ENCODE measurements at regions not wholly inside any gene's neighbourhood (a gene's known extent, or its start where the extent isn't known, plus 50 kb on each side); places are given as distances from the start of the nearest gene placed in this dataset.

DNA sequence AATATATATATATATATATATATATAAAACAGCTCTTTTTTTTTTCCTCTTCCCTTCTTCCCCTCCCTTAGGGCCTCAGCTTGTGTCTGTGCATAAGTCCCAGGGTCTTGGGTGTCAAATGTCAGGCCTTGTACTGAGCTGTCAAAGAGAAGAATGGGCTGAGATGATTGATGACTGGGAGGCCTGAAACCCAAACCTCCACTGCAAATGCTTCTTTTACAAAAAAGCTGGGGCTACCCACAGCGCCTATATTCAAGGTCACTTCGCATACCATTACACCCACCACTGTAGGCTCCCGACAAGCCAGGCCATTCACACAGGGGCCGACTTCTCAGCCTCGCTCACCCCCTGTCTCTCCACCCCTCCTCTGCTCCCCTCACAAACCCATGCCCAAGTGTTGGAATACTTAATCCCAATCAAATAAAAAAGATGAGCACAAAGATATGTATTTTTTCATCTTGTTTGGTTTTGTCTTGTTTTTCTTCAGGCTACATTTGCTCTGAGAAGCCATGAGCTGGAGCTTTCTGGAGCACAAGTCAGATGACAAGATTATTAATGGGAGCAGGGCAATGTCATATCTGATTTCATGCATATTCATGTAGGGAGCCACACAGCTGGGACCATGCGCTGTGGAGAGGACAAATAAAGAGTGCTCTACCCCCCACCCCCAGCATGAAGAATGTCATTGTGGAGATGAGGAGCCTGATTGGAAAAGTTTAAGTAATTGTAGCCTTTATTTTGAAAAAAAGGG is 614.4 kb upstream of the NR2F2 start:
- peaks cover 4% of the 10 kb centered on the region for H3K27me3 Mint-ChIP-seq (ENCODE audit: insufficient read depth, low read depth, poor library complexity)
- H3K4me1 ChIP-seq (ENCODE audit: insufficient read depth): peaks cover 8% of the 10 kb centered on the region; the same call in 1 of the 2 replicates
- H4K20me1 ChIP-seq (replicated peaks; ENCODE audit: insufficient read depth): no peaks in the 10 kb centered on the region
- no peaks in the 10 kb centered on the region for H3K9me3 Mint-ChIP-seq
- no peaks in the 10 kb centered on the region for H3K36me3 Mint-ChIP-seq (ENCODE audit: low read depth)
- TF ChIP-seq, protein P1, sequence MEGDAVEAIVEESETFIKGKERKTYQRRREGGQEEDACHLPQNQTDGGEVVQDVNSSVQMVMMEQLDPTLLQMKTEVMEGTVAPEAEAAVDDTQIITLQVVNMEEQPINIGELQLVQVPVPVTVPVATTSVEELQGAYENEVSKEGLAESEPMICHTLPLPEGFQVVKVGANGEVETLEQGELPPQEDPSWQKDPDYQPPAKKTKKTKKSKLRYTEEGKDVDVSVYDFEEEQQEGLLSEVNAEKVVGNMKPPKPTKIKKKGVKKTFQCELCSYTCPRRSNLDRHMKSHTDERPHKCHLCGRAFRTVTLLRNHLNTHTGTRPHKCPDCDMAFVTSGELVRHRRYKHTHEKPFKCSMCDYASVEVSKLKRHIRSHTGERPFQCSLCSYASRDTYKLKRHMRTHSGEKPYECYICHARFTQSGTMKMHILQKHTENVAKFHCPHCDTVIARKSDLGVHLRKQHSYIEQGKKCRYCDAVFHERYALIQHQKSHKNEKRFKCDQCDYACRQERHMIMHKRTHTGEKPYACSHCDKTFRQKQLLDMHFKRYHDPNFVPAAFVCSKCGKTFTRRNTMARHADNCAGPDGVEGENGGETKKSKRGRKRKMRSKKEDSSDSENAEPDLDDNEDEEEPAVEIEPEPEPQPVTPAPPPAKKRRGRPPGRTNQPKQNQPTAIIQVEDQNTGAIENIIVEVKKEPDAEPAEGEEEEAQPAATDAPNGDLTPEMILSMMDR (conservative IDR thresholded peaks at IDR 0.05; ENCODE audit: low read depth in 2 of 2): no peak
- TF ChIP-seq CREB1 (CRISPR knock-in tag; IDR thresholded peaks at IDR 0.05; ENCODE audit: low read depth) (no peak), ZNF114 (CRISPR knock-in tag; IDR thresholded peaks at IDR 0.05) (no peak), NANOG (IDR thresholded peaks at IDR 0.05; ENCODE audit: borderline replicate concordance) (no peak), POLR2AphosphoS5 (IDR thresholded peaks at IDR 0.05; ENCODE audit: low read depth) (no peak), EZH2phosphoT487 (IDR thresholded peaks at IDR 0.05; ENCODE audit: unreplicated experiment) (no peak), ZNF331 (CRISPR knock-in tag; IDR thresholded peaks at IDR 0.05; ENCODE audit: low read depth) (no peak), JUNB (IDR thresholded peaks at IDR 0.05; ENCODE audit: unreplicated experiment) (no peak), STAT1 (IDR thresholded peaks at IDR 0.05; ENCODE audit: unreplicated experiment) (no peak), EZH2 (IDR thresholded peaks at IDR 0.05; ENCODE audit: low read depth, unreplicated experiment) (no peak)
- TF ChIP-seq, protein P2, sequence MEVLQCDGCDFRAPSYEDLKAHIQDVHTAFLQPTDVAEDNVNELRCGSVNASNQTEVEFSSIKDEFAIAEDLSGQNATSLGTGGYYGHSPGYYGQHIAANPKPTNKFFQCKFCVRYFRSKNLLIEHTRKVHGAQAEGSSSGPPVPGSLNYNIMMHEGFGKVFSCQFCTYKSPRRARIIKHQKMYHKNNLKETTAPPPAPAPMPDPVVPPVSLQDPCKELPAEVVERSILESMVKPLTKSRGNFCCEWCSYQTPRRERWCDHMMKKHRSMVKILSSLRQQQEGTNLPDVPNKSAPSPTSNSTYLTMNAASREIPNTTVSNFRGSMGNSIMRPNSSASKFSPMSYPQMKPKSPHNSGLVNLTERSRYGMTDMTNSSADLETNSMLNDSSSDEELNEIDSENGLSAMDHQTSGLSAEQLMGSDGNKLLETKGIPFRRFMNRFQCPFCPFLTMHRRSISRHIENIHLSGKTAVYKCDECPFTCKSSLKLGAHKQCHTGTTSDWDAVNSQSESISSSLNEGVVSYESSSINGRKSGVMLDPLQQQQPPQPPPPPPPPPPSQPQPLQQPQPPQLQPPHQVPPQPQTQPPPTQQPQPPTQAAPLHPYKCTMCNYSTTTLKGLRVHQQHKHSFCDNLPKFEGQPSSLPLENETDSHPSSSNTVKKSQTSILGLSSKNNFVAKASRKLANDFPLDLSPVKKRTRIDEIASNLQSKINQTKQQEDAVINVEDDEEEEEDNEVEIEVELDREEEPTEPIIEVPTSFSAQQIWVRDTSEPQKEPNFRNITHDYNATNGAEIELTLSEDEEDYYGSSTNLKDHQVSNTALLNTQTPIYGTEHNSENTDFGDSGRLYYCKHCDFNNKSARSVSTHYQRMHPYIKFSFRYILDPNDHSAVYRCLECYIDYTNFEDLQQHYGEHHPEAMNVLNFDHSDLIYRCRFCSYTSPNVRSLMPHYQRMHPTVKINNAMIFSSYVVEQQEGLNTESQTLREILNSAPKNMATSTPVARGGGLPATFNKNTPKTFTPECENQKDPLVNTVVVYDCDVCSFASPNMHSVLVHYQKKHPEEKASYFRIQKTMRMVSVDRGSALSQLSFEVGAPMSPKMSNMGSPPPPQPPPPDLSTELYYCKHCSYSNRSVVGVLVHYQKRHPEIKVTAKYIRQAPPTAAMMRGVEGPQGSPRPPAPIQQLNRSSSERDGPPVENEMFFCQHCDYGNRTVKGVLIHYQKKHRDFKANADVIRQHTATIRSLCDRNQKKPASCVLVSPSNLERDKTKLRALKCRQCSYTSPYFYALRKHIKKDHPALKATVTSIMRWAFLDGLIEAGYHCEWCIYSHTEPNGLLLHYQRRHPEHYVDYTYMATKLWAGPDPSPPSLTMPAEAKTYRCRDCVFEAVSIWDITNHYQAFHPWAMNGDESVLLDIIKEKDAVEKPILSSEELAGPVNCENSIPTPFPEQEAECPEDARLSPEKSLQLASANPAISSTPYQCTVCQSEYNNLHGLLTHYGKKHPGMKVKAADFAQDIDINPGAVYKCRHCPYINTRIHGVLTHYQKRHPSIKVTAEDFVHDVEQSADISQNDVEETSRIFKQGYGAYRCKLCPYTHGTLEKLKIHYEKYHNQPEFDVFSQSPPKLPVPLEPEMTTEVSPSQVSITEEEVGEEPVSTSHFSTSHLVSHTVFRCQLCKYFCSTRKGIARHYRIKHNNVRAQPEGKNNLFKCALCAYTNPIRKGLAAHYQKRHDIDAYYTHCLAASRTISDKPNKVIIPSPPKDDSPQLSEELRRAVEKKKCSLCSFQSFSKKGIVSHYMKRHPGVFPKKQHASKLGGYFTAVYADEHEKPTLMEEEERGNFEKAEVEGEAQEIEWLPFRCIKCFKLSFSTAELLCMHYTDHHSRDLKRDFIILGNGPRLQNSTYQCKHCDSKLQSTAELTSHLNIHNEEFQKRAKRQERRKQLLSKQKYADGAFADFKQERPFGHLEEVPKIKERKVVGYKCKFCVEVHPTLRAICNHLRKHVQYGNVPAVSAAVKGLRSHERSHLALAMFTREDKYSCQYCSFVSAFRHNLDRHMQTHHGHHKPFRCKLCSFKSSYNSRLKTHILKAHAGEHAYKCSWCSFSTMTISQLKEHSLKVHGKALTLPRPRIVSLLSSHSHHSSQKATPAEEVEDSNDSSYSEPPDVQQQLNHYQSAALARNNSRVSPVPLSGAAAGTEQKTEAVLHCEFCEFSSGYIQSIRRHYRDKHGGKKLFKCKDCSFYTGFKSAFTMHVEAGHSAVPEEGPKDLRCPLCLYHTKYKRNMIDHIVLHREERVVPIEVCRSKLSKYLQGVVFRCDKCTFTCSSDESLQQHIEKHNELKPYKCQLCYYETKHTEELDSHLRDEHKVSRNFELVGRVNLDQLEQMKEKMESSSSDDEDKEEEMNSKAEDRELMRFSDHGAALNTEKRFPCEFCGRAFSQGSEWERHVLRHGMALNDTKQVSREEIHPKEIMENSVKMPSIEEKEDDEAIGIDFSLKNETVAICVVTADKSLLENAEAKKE (CRISPR knock-in tag; IDR thresholded peaks at IDR 0.05): no peak
- TF ChIP-seq, protein P3, sequence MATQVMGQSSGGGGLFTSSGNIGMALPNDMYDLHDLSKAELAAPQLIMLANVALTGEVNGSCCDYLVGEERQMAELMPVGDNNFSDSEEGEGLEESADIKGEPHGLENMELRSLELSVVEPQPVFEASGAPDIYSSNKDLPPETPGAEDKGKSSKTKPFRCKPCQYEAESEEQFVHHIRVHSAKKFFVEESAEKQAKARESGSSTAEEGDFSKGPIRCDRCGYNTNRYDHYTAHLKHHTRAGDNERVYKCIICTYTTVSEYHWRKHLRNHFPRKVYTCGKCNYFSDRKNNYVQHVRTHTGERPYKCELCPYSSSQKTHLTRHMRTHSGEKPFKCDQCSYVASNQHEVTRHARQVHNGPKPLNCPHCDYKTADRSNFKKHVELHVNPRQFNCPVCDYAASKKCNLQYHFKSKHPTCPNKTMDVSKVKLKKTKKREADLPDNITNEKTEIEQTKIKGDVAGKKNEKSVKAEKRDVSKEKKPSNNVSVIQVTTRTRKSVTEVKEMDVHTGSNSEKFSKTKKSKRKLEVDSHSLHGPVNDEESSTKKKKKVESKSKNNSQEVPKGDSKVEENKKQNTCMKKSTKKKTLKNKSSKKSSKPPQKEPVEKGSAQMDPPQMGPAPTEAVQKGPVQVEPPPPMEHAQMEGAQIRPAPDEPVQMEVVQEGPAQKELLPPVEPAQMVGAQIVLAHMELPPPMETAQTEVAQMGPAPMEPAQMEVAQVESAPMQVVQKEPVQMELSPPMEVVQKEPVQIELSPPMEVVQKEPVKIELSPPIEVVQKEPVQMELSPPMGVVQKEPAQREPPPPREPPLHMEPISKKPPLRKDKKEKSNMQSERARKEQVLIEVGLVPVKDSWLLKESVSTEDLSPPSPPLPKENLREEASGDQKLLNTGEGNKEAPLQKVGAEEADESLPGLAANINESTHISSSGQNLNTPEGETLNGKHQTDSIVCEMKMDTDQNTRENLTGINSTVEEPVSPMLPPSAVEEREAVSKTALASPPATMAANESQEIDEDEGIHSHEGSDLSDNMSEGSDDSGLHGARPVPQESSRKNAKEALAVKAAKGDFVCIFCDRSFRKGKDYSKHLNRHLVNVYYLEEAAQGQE (IDR thresholded peaks at IDR 0.05; ENCODE audit: unreplicated experiment): no peak
- TF ChIP-seq, protein P4, sequence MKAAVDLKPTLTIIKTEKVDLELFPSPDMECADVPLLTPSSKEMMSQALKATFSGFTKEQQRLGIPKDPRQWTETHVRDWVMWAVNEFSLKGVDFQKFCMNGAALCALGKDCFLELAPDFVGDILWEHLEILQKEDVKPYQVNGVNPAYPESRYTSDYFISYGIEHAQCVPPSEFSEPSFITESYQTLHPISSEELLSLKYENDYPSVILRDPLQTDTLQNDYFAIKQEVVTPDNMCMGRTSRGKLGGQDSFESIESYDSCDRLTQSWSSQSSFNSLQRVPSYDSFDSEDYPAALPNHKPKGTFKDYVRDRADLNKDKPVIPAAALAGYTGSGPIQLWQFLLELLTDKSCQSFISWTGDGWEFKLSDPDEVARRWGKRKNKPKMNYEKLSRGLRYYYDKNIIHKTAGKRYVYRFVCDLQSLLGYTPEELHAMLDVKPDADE (IDR thresholded peaks at IDR 0.05): no peak
- H3K4me3 ChIP-seq: no peak overlapping the region
- H3K27ac ChIP-seq (ENCODE audit: low read depth): no peak overlapping the region
- no peaks in the 10 kb centered on the region for H3K36me3 ChIP-seq (ENCODE audit: insufficient read depth)
- ATAC-seq (peak; percentile 92), DNase-seq (ENCODE audit: low spot score) (peak; percentile 8)
- no peak overlapping the region for H3K4me3 Mint-ChIP-seq
- H3K79me2 ChIP-seq (replicated peaks; ENCODE audit: insufficient read depth): no peaks in the 10 kb centered on the region
- no peaks in the 10 kb centered on the region for H3F3A ChIP-seq (replicated peaks; ENCODE audit: low read depth)
- peaks cover 14% of the 10 kb centered on the region; the same call in 2 of the 3 replicates for H3K4me1 Mint-ChIP-seq
- no peaks in the 10 kb centered on the region for H3K27me3 ChIP-seq (ENCODE audit: insufficient read depth)
- no peak overlapping the region for H3K4me2 ChIP-seq
- H3K27ac Mint-ChIP-seq: no peak overlapping the region
- no peak overlapping the region for H2AFZ ChIP-seq
- peaks cover 5% of the 10 kb centered on the region; the same call in 1 of the 2 replicates for H3K9me2 ChIP-seq (ENCODE audit: insufficient read depth)
